Fibroblast of villous mesenchyme (primary cell): ENCODE measurements at regions not wholly inside any gene's neighbourhood (a gene's known extent, or its start where the extent isn't known, plus 50 kb on each side); places are given as distances from the start of the nearest gene placed in this dataset.
"Not testable (repeated sequence)": the region's sequence is repeated elsewhere in the genome, so short reads cannot be mapped to it uniquely, and the experiment has no call there.

Experiments
- DNase-seq: peaks from one replicate; pipeline ENCODE4 v3.0.0-alpha.2; 2010; ENCODE audit warnings: low read depth
- H3K4me3 ChIP-seq: 2 replicates; pipeline ENCODE4 v1.5.1; 2011; ENCODE audit warnings: low read depth, mild to moderate bottlenecking, low read length
- TF ChIP-seq, protein P1 (sequence below): IDR thresholded peaks from 2 replicates; pipeline ENCODE4 v1.5.1; 2012; ENCODE audit warnings: low read depth, mild to moderate bottlenecking, low read length; ENCODE audit not compliant: insufficient read depth

DNA sequence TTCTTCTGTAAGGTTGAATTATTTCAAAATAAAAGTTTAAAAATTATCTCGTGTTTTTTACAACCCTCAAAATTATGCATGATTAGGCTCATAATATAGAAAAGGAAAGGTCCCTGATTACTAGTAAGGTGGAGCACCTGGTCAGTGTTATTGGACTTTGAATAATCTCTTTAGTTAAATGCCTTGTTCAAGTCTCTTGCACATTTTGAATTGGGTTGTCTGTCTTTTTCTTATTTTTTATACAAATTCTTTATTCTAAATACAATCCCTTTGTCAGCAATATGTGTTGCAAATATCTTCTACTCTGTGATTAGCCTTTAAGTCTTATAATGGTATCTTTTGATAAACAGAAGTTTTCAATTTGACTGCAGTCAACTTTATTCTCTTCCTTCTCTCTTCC lies 100.7 kb upstream of the TNFSF4 start:
- TF ChIP-seq, protein P1, sequence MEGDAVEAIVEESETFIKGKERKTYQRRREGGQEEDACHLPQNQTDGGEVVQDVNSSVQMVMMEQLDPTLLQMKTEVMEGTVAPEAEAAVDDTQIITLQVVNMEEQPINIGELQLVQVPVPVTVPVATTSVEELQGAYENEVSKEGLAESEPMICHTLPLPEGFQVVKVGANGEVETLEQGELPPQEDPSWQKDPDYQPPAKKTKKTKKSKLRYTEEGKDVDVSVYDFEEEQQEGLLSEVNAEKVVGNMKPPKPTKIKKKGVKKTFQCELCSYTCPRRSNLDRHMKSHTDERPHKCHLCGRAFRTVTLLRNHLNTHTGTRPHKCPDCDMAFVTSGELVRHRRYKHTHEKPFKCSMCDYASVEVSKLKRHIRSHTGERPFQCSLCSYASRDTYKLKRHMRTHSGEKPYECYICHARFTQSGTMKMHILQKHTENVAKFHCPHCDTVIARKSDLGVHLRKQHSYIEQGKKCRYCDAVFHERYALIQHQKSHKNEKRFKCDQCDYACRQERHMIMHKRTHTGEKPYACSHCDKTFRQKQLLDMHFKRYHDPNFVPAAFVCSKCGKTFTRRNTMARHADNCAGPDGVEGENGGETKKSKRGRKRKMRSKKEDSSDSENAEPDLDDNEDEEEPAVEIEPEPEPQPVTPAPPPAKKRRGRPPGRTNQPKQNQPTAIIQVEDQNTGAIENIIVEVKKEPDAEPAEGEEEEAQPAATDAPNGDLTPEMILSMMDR: no peak
- no peak overlapping the region for H3K4me3 ChIP-seq
- no peak for DNase-seq

DNA sequence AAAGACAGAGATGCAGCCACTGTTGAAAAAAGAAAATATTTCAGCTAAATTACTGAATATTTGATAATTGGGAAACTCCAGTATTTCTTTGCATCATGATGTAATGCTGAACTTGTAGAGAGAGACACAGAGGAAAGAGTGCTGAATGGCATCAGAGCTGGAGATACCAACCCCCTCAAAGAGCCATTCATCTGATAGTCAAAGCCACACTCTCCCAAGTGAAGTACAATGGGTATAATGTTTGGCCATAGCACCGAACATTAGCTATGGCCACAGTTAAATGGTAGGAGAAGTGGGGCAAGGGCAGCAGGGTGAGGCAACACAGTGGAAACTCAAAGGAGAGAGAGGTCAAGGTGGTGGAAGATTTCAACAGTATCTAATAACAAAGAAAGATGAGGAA lies 107.5 kb upstream of the TNFSF4 start:
- TF ChIP-seq, protein P1: no peak
- H3K4me3 ChIP-seq: no peak overlapping the region
- DNase-seq: no peak

DNA sequence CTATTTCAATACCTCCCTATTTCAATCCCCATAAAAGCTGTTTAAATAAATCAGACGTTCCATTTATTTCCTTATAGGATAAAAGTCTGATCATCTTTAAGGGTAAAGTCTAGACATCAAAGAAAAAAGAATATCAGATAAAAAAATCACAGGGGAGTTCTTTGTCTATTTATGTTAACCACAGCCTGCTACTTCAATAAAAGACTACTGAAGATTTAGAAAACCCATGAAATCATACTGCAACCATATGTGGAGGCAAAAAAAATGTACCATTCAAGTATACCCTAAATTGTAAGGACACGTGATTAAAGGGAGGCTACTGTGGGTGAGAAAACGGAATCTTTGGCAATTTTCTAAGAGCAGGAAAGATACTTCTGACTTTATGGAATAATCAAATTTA lies 108.2 kb upstream of the TNFSF4 start:
- TF ChIP-seq, protein P1: no peak
- H3K4me3 ChIP-seq: no peak overlapping the region
- DNase-seq: peak; percentile 23

DNA sequence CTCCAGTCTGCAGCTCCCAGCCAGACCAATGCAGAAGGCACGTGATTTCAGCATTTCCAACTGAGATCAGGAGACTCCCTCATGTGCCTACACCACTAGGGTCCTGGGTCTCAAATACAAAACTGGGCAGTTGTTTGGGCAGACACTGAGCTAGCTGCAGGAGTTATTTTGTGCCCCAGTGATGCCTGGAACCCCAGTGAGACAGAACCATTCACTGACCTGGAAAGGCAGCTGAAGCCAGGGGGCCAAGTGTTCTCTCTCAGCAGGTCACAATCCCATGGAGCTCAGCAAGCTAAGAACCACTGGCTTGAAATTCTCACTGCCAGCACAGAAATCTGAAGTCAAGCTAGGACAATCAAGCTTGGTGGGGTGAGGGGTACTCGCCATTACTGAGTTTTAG lies 111.7 kb upstream of the TNFSF4 start:
- no peak overlapping the region for H3K4me3 ChIP-seq
- TF ChIP-seq, protein P1: no peak
- DNase-seq: no peak

DNA sequence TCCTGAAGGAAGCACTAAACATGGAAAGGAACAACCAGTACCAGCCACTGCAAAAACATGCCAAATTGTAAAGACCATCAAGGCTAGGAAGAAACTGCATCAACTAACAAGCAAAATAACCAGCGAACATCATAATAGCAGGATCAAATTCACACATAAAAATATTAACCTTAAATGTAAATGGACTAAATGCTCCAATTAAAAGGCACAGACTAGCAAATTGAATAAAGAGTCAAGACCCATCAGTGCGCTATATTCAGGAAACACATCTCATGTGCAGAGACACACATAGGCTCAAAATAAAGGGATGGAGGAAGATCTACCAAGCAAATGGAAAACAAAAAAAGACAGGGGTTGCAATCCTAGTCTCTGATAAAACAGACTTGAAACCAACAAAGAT lies 117.2 kb upstream of the TNFSF4 start:
- not testable (repeated sequence) for H3K4me3 ChIP-seq, DNase-seq

DNA sequence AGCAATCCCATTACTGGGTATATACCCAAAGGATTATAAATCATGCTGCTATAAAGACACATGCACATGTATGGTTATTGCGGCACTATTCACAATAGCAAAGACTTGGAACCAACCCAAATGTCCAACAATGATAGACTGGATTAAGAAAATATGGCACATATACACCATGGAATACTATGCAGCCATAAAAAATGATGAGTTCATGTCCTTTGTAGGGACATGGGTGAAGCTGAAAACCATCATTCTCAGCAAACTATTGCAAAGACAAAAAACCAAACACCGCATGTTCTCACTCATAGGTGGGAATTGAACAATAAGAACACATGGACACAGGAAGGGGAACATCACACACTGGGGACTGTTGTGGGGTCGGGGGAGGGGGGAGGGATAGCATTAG lies 120.9 kb upstream of the TNFSF4 start:
- H3K4me3 ChIP-seq, DNase-seq: not testable (repeated sequence)

DNA sequence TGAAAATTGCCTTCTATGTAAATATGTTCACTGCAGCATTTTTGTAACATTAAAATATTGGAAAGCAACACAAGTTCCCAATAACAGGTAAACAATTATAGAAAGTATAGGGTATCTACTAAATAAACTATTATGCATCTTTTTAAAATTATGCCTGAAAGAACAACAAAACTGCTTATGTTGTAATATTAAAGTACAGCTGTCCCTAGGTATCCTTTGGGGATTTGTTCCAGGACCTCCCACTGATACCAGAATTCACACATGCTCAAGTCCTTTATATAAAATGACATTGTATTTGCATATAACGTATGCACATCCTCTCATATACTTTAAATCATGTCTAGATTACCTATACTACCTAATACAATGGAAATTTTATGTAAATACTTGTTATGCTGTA lies 121.8 kb upstream of the TNFSF4 start:
- no peak overlapping the region for H3K4me3 ChIP-seq
- TF ChIP-seq, protein P1: no peak
- DNase-seq: no peak

DNA sequence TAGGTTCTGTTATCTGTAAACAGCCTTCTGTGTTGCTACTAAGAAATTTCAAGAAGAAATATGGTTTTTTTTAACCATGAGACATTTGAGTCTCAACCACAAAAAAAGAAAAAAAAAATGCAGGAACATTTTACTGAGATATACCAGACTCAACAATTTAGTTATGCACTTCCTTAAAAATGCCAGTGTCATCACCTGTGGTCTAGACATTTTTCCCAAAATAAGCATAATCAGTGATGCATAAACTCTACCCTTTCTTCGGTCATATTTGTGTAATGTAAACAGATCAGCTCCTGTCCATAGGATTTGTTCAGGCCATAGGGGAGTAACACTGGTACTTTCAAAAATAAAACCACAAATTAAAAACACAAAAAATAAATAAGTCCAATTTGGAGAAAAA lies 122.6 kb upstream of the TNFSF4 start:
- peak; percentile 93 for DNase-seq
- TF ChIP-seq, protein P1: no peak
- H3K4me3 ChIP-seq: no peak overlapping the region
